ENCODE measurements at regions not wholly inside any gene's neighbourhood (a gene's known extent, or its start where the extent isn't known, plus 50 kb on each side); places are given as distances from the start of the nearest gene placed in this dataset.

- no peak for DNase-seq (ENCODE audit: low read depth in 3 of 3)
Observed at GRCh38 chr4:26137288-26137687, 183.5 kb upstream of the RBPJ start.

GRCh38 chr4:26139310-26139924, 181.4 kb upstream of the RBPJ start:
- no peak for DNase-seq (ENCODE audit: low read depth in 3 of 3)

- no peak for DNase-seq (ENCODE audit: low read depth in 3 of 3)
Observed at GRCh38 chr4:26140150-26140898, 180.5 kb upstream of the RBPJ start.

- DNase-seq (ENCODE audit: low read depth in 3 of 3), result no peak
Observed at GRCh38 chr4:26141051-26141721, 179.6 kb upstream of the RBPJ start.

GRCh38 chr4:26141911-26142638, 178.7 kb upstream of the RBPJ start:
- DNase-seq (ENCODE audit: low read depth in 3 of 3), result no peak

GRCh38 chr4:26144526-26145155, 176.2 kb upstream of the RBPJ start:
- DNase-seq (ENCODE audit: low read depth in 3 of 3), result no peak

- DNase-seq (ENCODE audit: low read depth in 3 of 3), result no peak
Observed at GRCh38 chr4:26145212-26145611, 175.6 kb upstream of the RBPJ start.

- DNase-seq (ENCODE audit: low read depth in 3 of 3), result no peak
Observed at GRCh38 chr4:26148927-26149326, 171.9 kb upstream of the RBPJ start.

- DNase-seq (ENCODE audit: low read depth in 3 of 3), result peak in 2 of 3 donors; percentile 37 to 68
Observed at GRCh38 chr4:26150948-26151347, 169.9 kb upstream of the RBPJ start.

GRCh38 chr4:26151615-26152014, 169.2 kb upstream of the RBPJ start:
- no peak for DNase-seq (ENCODE audit: low read depth in 3 of 3)

GRCh38 chr4:26152056-26152455, 168.8 kb upstream of the RBPJ start:
- DNase-seq (ENCODE audit: low read depth in 3 of 3), result no peak

- DNase-seq (ENCODE audit: low read depth in 3 of 3), result no peak
Observed at GRCh38 chr4:26157541-26157940, 163.3 kb upstream of the RBPJ start.

GRCh38 chr4:26160591-26160990, 160.2 kb upstream of the RBPJ start:
- DNase-seq (ENCODE audit: low read depth in 3 of 3), result no peak

GRCh38 chr4:26161030-26161824, 159.6 kb upstream of the RBPJ start:
- DNase-seq (ENCODE audit: low read depth in 3 of 3), result no peak

GRCh38 chr4:26162101-26162500, 158.7 kb upstream of the RBPJ start:
- no peak for DNase-seq (ENCODE audit: low read depth in 3 of 3)

GRCh38 chr4:26163425-26164362, 157.1 kb upstream of the RBPJ start:
- no peak for DNase-seq (ENCODE audit: low read depth in 3 of 3)

GRCh38 chr4:26171501-26171900, 149.3 kb upstream of the RBPJ start:
- DNase-seq (ENCODE audit: low read depth in 3 of 3), result no peak

- DNase-seq (ENCODE audit: low read depth in 3 of 3), result no peak
Observed at GRCh38 chr4:26171941-26172340, 148.9 kb upstream of the RBPJ start.

- DNase-seq (ENCODE audit: low read depth in 3 of 3), result no peak
Observed at GRCh38 chr4:26173619-26174018, 147.2 kb upstream of the RBPJ start.

GRCh38 chr4:26174027-26174426, 146.8 kb upstream of the RBPJ start:
- no peak for DNase-seq (ENCODE audit: low read depth in 3 of 3)
